GM18502 (cell line): ENCODE measurements at regions not wholly inside any gene's neighbourhood (a gene's known extent, or its start where the extent isn't known, plus 50 kb on each side); places are given as distances from the start of the nearest gene placed in this dataset.

Experiments
- ATAC-seq: cut with Tn5 transposase; IDR thresholded peaks from one replicate; pipeline ENCODE4 v1.9.1; 2021; ENCODE audit warnings: mild to moderate bottlenecking; ENCODE audit not compliant: unreplicated experiment, poor library complexity

DNA sequence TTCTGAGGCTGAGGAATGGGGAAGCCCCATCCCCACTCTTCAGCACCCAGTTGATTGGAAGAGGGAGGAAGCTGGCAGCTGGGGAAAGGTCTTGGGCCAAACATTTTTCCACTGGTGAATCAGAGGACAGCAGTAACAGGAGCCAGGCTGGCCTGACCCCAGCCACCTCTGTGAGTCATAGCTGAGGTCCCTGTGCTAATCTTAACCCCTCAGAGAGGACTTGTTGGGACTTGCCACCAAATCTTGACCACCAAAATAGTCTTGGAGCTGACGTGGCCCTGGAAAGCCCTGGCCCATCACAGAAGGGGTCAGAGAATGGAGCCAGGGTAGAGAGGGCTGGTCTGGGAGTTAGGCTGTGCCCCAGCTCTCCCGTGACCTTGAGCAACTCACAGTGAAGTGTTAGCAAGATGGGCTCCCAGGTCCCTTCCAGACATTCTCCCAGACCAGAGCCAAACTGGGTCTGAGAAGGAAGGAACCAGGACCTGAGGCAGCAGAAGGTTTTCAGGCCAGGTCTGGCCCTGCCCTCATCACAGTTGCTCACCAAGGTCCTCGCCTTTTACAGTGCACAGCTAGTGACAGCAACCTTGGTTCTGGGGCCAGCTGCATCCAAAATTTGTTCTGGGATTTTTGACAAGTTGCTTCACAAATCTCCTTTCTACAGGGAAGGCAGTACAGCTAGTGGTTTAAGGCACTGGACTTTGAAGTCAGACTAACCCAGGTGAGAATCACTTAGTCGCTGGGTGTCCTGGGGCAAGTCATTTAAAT, 266.6 kb downstream of the CYP26B1 start:
- no peak for ATAC-seq

GRCh38 chr2:71880287-71880686, 267.4 kb downstream of the CYP26B1 start:
- no peak for ATAC-seq

DNA sequence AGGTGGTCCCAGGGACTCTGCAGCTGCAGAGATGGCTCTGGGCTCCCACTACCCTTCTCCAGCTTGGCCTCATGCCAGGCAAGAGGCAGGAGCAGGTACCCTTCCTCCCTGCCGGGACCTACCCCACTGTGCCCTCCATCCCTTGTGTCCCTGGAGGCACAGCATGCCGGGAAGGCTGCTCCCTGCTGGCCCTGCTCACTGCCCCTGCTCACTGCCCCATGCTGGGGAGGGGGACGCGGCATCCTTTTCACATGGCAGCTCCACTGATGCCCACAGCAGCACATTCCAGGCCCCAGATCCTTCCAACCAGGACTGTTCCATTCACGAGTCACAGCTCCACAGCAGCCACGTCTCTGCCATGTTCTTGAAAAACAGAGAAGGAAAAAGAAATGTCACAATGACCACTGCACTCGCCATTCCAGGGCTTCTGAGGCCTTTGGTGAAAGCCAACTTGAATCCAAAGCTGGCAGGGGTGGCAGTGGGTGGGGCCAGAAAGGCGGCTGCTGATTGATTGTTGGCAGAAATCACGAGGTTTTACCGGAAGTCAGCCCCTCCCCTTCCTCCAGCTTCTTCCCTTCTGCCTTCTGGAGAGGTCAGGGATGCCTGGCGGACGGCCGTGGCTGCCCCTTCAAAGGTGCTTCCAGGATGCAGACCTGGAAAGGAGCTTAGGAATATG, 268.0 kb downstream of the CYP26B1 start:
- ATAC-seq, result no peak

- ATAC-seq, result no peak
These were observed 268.8 kb downstream of the CYP26B1 start for GRCh38 chr2:71878626-71879508.

- ATAC-seq, result no peak
These were observed 270.0 kb downstream of the CYP26B1 start for GRCh38 chr2:71877636-71878035.

GRCh38 chr2:71876542-71877451, 270.9 kb downstream of the CYP26B1 start:
- ATAC-seq, result no peak

- ATAC-seq, result no peak
These were observed 275.1 kb downstream of the CYP26B1 start for GRCh38 chr2:71872466-71873051.

- no peak for ATAC-seq
These were observed 282.2 kb downstream of the CYP26B1 start for GRCh38 chr2:71865391-71865965.

DNA sequence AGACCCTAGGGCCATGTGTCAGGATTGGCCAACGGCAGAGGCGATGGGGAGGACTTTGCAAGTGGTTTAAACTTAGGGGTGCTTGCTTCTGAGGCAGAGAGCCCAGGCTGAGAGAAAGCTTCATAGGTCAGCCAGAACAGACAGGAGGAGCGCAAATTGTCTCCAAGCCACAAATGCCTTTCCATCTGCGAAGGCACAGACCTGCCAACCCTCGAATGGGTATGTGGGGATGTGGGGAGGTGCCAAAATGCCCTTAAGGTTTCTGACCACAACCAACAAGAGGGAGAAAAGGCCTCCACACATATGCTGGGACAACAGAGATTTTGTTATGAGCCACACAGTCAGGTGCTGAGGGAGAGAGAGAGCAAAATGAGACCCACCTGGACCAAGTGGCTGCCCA, 283.6 kb downstream of the CYP26B1 start:
- no peak for ATAC-seq

- ATAC-seq, result no peak
These were observed 284.3 kb downstream of the CYP26B1 start for GRCh38 chr2:71863396-71863795.

- ATAC-seq, result no peak
These were observed 284.7 kb downstream of the CYP26B1 start for GRCh38 chr2:71862921-71863320.

- no peak for ATAC-seq
These were observed 286.2 kb downstream of the CYP26B1 start for GRCh38 chr2:71861186-71862160.

DNA sequence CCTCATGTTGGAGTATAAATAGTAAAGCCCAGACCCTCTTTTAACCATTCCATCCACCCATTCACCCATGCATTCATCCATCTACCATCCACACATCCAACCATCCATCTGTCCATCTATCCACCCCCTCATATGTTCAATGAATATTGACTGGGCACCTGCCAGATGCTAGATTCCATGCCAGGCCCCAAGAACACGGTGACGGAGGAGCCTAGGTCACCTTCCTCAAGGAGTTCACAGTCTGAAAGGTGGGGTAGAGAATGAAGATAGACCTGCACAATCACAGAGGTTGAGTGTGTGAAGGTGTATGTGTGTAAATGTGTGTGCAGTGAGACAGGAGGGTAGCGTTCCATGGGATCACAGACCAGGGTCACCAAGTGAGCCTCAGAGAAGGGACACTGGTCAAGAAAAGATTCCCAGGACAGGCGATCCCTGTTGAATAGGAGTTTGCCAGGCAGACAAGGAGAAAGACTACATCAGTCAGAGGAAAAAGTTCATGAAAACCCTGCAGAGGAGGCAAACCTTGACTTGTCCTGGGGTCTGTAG, 287.2 kb downstream of the CYP26B1 start:
- no peak for ATAC-seq

DNA sequence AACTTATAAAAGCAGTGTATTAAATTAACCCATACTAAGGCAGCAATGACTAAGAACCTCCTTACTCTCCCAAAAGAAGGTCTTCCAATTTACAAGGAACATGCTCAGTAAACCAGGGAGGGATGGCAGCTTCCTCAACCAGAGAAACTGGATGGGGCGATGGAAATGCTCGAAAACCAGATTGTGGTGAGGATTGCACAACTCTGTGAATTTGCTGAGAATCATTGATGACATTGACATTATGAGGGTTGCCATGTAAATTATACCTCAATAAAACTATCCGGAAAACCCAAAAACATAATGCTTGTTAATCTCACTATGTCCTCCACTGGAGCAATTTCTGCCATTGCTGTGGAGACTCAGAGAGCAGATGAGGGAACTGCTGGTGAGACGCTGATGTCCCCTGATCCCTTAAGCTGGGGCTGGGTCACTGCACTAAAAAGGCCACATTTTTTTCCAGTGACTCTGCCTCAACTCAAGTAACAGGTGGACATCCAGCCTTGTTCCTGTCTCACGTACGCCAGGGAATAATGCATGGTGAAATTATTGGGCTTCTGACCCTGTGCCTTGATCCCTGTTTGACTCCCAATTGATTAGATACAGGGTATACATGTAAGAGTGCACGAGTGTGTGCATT, 288.3 kb downstream of the CYP26B1 start:
- ATAC-seq, result no peak

DNA sequence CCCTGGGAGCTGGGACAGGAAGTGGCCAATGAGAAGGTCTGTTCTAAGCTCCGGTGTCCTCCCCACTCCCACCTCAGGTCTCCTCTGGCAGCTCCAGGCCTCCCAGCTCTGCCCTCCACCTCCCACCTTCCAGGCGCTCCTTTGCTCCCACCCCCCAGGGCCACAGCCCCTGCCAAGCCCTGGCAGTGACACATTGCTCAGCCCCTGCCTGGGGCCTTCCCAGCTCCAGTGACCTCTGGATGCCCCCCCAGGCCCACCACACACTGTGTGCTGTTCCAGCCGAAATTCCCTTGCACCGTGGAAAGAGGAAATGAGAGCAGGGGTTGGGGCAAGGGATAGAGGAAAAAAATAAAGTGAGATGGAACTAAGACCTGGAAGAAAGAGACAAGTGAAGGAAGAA, 289.6 kb downstream of the CYP26B1 start:
- no peak for ATAC-seq

DNA sequence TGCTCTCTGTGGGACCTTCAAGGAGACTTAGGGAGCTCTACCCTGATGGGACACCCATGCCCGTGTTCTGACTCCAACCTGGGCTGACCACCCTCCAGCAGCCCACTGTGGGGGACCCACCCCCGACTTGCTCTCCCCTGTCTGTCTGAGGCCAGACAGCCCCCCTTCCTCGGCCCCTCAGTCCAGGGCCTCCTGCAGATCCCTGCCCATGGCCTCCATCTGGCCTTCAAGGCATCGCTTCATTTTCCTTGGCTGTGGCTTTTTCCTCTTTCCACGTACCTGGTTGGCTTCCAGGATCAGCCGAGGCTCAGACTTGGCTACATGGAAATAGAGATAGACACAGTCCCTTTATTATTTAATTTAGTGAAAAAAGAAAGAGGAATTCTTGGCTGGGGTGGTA, 290.0 kb downstream of the CYP26B1 start:
- ATAC-seq, result no peak

GRCh38 chr2:71856773-71857525, 290.7 kb downstream of the CYP26B1 start:
- no peak for ATAC-seq
